GM23338 (cell line): ENCODE measurements at regions not wholly inside any gene's neighbourhood (a gene's known extent, or its start where the extent isn't known, plus 50 kb on each side); places are given as distances from the start of the nearest gene placed in this dataset.

Source experiments
- ATAC-seq: fragments of 200-7000 bp; cut with Tn5 transposase; 3 replicates; pipeline ENCODE4 v1.9.1; 2020
- DNase-seq: peaks from one replicate; pipeline ENCODE4 v3.0.0-alpha.2; 2015; ENCODE audit warnings: low spot score
- H2AFZ ChIP-seq: fragments of 200-600 bp; sonication (generic); 2 replicates; pipeline ENCODE4 v1.8.0; 2016; ENCODE audit warnings: antibody characterized with exemption, mild to moderate bottlenecking, moderate library complexity
- H3F3A ChIP-seq: fragments of 200-600 bp; sonication (generic); replicated peaks from 2 replicates; pipeline ENCODE4 v1.8.0; 2017; ENCODE audit warnings: antibody characterized with exemption, mixed run types, low read depth
- H3K27ac ChIP-seq: fragments of 200-600 bp; sonication (generic); 2 replicates; pipeline ENCODE4 v1.6.1; 2016; ENCODE audit warnings: low read depth
- H3K27me3 ChIP-seq: fragments of 200-600 bp; sonication (generic); 2 replicates; pipeline ENCODE4 v1.8.0; 2016; ENCODE audit warnings: mild to moderate bottlenecking, mixed run types, moderate library complexity; ENCODE audit not compliant: insufficient read depth
- H3K36me3 ChIP-seq: fragments of 200-600 bp; sonication (generic); 2 replicates; pipeline ENCODE4 v1.8.0; 2016; ENCODE audit warnings: mild to moderate bottlenecking; ENCODE audit not compliant: insufficient read depth
- H3K4me1 ChIP-seq: fragments of 200-600 bp; sonication (generic); 2 replicates; pipeline ENCODE4 v1.8.0; 2016; ENCODE audit warnings: mild to moderate bottlenecking, moderate library complexity; ENCODE audit not compliant: insufficient read depth
- H3K4me2 ChIP-seq: fragments of 200-600 bp; sonication (generic); 2 replicates; pipeline ENCODE4 v1.7.1; 2017; ENCODE audit warnings: mixed run types
- H3K4me3 ChIP-seq: fragments of 200-600 bp; sonication (generic); 2 replicates; pipeline ENCODE4 v1.6.1; 2016; ENCODE audit warnings: mixed run types
- H3K79me2 ChIP-seq: fragments of 200-600 bp; sonication (generic); replicated peaks from 2 replicates; pipeline ENCODE4 v1.8.0; 2017; ENCODE audit warnings: mild to moderate bottlenecking; ENCODE audit not compliant: insufficient read depth
- H3K9me2 ChIP-seq: fragments of 200-600 bp; sonication (generic); 2 replicates; pipeline ENCODE4 v1.8.0; 2017; ENCODE audit not compliant: insufficient read depth
- H4K20me1 ChIP-seq: fragments of 200-600 bp; sonication (generic); replicated peaks from 2 replicates; pipeline ENCODE4 v1.8.0; 2017; ENCODE audit warnings: mild to moderate bottlenecking; ENCODE audit not compliant: insufficient read depth
- H3K27ac Mint-ChIP-seq: 2 replicates; pipeline ENCODE4 v1.8.0; 2020; ENCODE audit warnings: inconsistent platforms, mild to moderate bottlenecking, moderate library complexity, mixed read lengths
- H3K27me3 Mint-ChIP-seq: 3 replicates; pipeline ENCODE4 v1.8.0; 2022; ENCODE audit warnings: low read depth, mild to moderate bottlenecking, moderate library complexity, mixed read lengths, inconsistent platforms; ENCODE audit not compliant: insufficient read depth, poor library complexity
- H3K36me3 Mint-ChIP-seq: 3 replicates; pipeline ENCODE4 v1.8.0; 2021; ENCODE audit warnings: low read depth, mild to moderate bottlenecking, inconsistent platforms, moderate library complexity, mixed read lengths
- H3K4me1 Mint-ChIP-seq: 3 replicates; pipeline ENCODE4 v1.8.0; 2020; ENCODE audit warnings: mild to moderate bottlenecking, inconsistent platforms, mixed read lengths
- H3K4me3 Mint-ChIP-seq: 3 replicates; pipeline ENCODE4 v1.8.0; 2021; ENCODE audit warnings: moderate library complexity, mild to moderate bottlenecking, inconsistent platforms, mixed read lengths
- H3K9me3 Mint-ChIP-seq: 3 replicates; pipeline ENCODE4 v1.8.0; 2020; ENCODE audit warnings: moderate library complexity, mild to moderate bottlenecking, inconsistent platforms, mixed read lengths
- CREB1 ChIP-seq: fragments of 250-450 bp; sonication (Bioruptor Pico); IDR thresholded peaks from 2 replicates; pipeline ENCODE4 v1.5.0; 2020; ENCODE audit warnings: low read depth, mild to moderate bottlenecking, moderate library complexity
- ETS1 ChIP-seq: IDR thresholded peaks from 2 replicates; pipeline ENCODE4 v1.6.1; 2016; ENCODE audit warnings: antibody characterized with exemption
- EZH2 ChIP-seq: fragments of 200-600 bp; sonication (generic); IDR thresholded peaks from one replicate; pipeline ENCODE4 v1.8.0; 2017; ENCODE audit warnings: antibody characterized with exemption, mild to moderate bottlenecking, low read depth; ENCODE audit not compliant: unreplicated experiment
- JUNB ChIP-seq: IDR thresholded peaks from one replicate; pipeline ENCODE4 v1.6.1; 2016; ENCODE audit warnings: antibody characterized with exemption; ENCODE audit not compliant: unreplicated experiment
- POLR2AphosphoS5 ChIP-seq: IDR thresholded peaks from 2 replicates; pipeline ENCODE4 v1.6.1; 2016; ENCODE audit warnings: antibody characterized with exemption, low read depth
- ZNF114 ChIP-seq: fragments of 250-450 bp; sonication (Bioruptor Pico); IDR thresholded peaks from 2 replicates; pipeline ENCODE4 v1.5.0; 2020; ENCODE audit warnings: mild to moderate bottlenecking, moderate library complexity
- TF ChIP-seq, protein P1 (sequence below), 2 experiments: fragments of 200-600 bp in 1 of 2; sonication (generic) in 1 of 2; conservative IDR thresholded peaks; 2 replicates each; pipeline versions ENCODE4 v1.5.1 to v1.6.1; 2016 to 2017; ENCODE audit warnings: antibody characterized with exemption in 2 of 2, low read depth in 2 of 2, mild to moderate bottlenecking in 2 of 2, moderate library complexity in 1 of 2
- TF ChIP-seq, protein P2 (sequence below): IDR thresholded peaks from one replicate; pipeline ENCODE4 v1.6.1; 2018; ENCODE audit warnings: antibody characterized with exemption; ENCODE audit not compliant: unreplicated experiment

- TF ChIP-seq, protein P1, sequence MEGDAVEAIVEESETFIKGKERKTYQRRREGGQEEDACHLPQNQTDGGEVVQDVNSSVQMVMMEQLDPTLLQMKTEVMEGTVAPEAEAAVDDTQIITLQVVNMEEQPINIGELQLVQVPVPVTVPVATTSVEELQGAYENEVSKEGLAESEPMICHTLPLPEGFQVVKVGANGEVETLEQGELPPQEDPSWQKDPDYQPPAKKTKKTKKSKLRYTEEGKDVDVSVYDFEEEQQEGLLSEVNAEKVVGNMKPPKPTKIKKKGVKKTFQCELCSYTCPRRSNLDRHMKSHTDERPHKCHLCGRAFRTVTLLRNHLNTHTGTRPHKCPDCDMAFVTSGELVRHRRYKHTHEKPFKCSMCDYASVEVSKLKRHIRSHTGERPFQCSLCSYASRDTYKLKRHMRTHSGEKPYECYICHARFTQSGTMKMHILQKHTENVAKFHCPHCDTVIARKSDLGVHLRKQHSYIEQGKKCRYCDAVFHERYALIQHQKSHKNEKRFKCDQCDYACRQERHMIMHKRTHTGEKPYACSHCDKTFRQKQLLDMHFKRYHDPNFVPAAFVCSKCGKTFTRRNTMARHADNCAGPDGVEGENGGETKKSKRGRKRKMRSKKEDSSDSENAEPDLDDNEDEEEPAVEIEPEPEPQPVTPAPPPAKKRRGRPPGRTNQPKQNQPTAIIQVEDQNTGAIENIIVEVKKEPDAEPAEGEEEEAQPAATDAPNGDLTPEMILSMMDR (conservative IDR thresholded peaks at IDR 0.05; ENCODE audit: low read depth in 2 of 2) = no peak
- TF ChIP-seq ZNF114 (CRISPR knock-in tag) (no peak), EZH2 (no peak), JUNB (no peak), POLR2AphosphoS5 (no peak), ETS1 (no peak)
- TF ChIP-seq, protein P2, sequence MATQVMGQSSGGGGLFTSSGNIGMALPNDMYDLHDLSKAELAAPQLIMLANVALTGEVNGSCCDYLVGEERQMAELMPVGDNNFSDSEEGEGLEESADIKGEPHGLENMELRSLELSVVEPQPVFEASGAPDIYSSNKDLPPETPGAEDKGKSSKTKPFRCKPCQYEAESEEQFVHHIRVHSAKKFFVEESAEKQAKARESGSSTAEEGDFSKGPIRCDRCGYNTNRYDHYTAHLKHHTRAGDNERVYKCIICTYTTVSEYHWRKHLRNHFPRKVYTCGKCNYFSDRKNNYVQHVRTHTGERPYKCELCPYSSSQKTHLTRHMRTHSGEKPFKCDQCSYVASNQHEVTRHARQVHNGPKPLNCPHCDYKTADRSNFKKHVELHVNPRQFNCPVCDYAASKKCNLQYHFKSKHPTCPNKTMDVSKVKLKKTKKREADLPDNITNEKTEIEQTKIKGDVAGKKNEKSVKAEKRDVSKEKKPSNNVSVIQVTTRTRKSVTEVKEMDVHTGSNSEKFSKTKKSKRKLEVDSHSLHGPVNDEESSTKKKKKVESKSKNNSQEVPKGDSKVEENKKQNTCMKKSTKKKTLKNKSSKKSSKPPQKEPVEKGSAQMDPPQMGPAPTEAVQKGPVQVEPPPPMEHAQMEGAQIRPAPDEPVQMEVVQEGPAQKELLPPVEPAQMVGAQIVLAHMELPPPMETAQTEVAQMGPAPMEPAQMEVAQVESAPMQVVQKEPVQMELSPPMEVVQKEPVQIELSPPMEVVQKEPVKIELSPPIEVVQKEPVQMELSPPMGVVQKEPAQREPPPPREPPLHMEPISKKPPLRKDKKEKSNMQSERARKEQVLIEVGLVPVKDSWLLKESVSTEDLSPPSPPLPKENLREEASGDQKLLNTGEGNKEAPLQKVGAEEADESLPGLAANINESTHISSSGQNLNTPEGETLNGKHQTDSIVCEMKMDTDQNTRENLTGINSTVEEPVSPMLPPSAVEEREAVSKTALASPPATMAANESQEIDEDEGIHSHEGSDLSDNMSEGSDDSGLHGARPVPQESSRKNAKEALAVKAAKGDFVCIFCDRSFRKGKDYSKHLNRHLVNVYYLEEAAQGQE = no peak
These were observed 1330.4 kb downstream of the SLC16A7 start (continued) for GRCh38 chr12:60926256-60926655.

DNA sequence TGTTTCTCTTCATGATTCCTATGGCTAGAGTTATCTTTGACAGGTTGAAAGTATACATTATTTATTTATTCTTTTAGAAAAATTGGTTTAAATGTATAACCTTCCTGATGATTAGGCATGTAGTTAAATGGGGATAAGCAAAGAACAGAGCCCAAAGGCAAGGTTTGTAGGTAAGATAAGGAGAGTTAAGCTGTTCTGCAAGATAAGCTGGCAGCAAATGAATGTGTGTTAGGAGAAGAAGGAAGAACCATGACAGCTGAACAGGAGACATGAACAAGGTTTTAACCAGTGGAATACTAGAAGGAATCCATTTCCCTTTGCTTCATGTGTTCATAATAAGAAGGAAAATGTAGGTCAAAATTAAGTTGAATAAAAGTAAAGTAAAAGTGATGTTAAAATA is 1330.1 kb upstream of the USP15 start:
- 0 out of 2 replicates have a peak, but pooled peaks cover 2% of the 10 kb centered on the region for H3K9me2 ChIP-seq
- Mint-ChIP-seq H3K27ac (no peak overlapping the region), H3K4me1 (no peaks in the 10 kb centered on the region), H3K27me3 (no peaks in the 10 kb centered on the region), H3K9me3 (peaks cover 4% of the 10 kb centered on the region; the same call in 1 of the 3 replicates), H3K4me3 (no peak overlapping the region), H3K36me3 (peaks cover 2% of the 10 kb centered on the region; the same call in 2 of the 3 replicates)
- H3K4me1 ChIP-seq = no peaks in the 10 kb centered on the region
- H3K79me2 ChIP-seq = no peaks in the 10 kb centered on the region
- DNase-seq (no peak), ATAC-seq (no peak)
- no peak overlapping the region for H3K27ac ChIP-seq
- H3K4me3 ChIP-seq = no peak overlapping the region
- H3F3A ChIP-seq = no peaks in the 10 kb centered on the region
- no peak overlapping the region for H3K4me2 ChIP-seq
- no peaks in the 10 kb centered on the region for H3K27me3 ChIP-seq
- H4K20me1 ChIP-seq = no peaks in the 10 kb centered on the region
- no peaks in the 10 kb centered on the region for H3K36me3 ChIP-seq
- no peak overlapping the region for H2AFZ ChIP-seq
- TF ChIP-seq ZNF114 (CRISPR knock-in tag) (no peak), EZH2 (no peak), CREB1 (CRISPR knock-in tag) (no peak)
- TF ChIP-seq, protein P1 (conservative IDR thresholded peaks at IDR 0.05; ENCODE audit: low read depth in 2 of 2) = no peak
- TF ChIP-seq, protein P2 = no peak
